Progenitor cell of endocrine pancreas (in vitro differentiated cells): ENCODE measurements at regions not wholly inside any gene's neighbourhood (a gene's known extent, or its start where the extent isn't known, plus 50 kb on each side); places are given as distances from the start of the nearest gene placed in this dataset.

Experiments
- DNase-seq: peaks from one replicate; pipeline ENCODE4 v3.0.0; 2021; ENCODE audit warnings: low spot score; ENCODE audit not compliant: unreplicated experiment
- H3K27ac Mint-ChIP-seq: 2 replicates; pipeline ENCODE4 v1.8.0; 2021; ENCODE audit warnings: mild to moderate bottlenecking, moderate library complexity, mixed read lengths
- H3K27me3 Mint-ChIP-seq: 2 replicates; pipeline ENCODE4 v1.8.0; 2021; ENCODE audit warnings: mixed read lengths
- H3K36me3 Mint-ChIP-seq: 2 replicates; pipeline ENCODE4 v1.8.0; 2022; ENCODE audit warnings: mixed read lengths; ENCODE audit not compliant: insufficient read depth
- H3K4me1 Mint-ChIP-seq: 2 replicates; pipeline ENCODE4 v1.8.0; 2021; ENCODE audit warnings: low read depth, mixed read lengths
- H3K4me3 Mint-ChIP-seq: 2 replicates; pipeline ENCODE4 v1.8.0; 2021; ENCODE audit warnings: low read depth, mild to moderate bottlenecking, moderate library complexity, mixed read lengths
- H3K9me3 Mint-ChIP-seq: 2 replicates; pipeline ENCODE4 v1.8.0; 2021; ENCODE audit warnings: low read depth, mixed read lengths
- TF ChIP-seq, protein P1 (sequence below): fragments of 200-600 bp; sonication (generic); IDR thresholded peaks from one replicate; pipeline ENCODE4 v1.5.0; 2021; ENCODE audit warnings: antibody characterized with exemption, mild to moderate bottlenecking; ENCODE audit not compliant: unreplicated experiment

DNA sequence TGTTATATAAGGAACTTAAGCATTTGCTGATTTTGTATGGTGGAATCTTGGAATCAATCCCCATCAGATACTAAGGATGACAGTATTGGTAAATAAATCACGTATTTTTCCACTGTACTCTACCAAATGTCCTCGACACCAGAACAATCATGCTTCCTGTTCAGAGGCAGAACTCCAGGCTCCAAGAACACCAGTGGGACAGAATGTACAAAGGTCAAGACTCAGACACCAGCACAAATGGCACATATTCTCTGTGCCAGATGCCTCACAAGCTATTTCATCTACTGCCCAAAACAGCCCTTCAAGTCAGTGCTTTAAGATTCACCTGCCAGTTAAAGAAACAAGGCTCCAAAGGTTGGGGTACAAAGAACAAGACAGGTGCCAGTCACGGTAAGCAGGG lies 420.5 kb downstream of the STK39 start:
- no peak for DNase-seq
- H3K36me3 Mint-ChIP-seq: peaks cover 33% of the 10 kb centered on the region
- H3K27ac Mint-ChIP-seq: no peak overlapping the region
- TF ChIP-seq, protein P1, sequence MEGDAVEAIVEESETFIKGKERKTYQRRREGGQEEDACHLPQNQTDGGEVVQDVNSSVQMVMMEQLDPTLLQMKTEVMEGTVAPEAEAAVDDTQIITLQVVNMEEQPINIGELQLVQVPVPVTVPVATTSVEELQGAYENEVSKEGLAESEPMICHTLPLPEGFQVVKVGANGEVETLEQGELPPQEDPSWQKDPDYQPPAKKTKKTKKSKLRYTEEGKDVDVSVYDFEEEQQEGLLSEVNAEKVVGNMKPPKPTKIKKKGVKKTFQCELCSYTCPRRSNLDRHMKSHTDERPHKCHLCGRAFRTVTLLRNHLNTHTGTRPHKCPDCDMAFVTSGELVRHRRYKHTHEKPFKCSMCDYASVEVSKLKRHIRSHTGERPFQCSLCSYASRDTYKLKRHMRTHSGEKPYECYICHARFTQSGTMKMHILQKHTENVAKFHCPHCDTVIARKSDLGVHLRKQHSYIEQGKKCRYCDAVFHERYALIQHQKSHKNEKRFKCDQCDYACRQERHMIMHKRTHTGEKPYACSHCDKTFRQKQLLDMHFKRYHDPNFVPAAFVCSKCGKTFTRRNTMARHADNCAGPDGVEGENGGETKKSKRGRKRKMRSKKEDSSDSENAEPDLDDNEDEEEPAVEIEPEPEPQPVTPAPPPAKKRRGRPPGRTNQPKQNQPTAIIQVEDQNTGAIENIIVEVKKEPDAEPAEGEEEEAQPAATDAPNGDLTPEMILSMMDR: no peak
- peaks cover 4% of the 10 kb centered on the region for H3K4me1 Mint-ChIP-seq
- H3K9me3 Mint-ChIP-seq: no peaks in the 10 kb centered on the region
- no peaks in the 10 kb centered on the region for H3K27me3 Mint-ChIP-seq
- no peak overlapping the region for H3K4me3 Mint-ChIP-seq

DNA sequence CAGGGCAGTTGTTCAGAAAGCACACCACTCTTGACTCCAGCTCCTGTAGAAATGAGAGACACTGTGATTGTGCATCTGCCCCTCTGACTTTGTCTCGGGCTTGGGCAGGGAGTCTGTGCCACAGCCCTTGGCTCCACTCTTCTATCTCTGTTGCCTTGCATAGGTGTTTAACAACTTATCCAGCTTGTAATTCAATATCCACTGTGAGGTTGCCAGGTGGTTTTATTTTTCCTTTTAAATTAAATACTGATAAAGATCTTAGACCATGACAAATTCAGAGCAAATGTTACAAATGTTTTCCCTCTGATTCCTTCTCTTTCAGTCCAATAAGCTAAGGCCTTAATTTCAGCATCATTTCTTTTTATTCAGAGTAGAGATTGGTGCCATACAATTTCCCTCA lies 421.7 kb downstream of the STK39 start:
- no peak overlapping the region for H3K27ac Mint-ChIP-seq
- H3K4me1 Mint-ChIP-seq: peaks cover 4% of the 10 kb centered on the region
- TF ChIP-seq, protein P1: no peak
- H3K4me3 Mint-ChIP-seq: no peak overlapping the region
- no peaks in the 10 kb centered on the region for H3K9me3 Mint-ChIP-seq
- H3K36me3 Mint-ChIP-seq: peaks cover 26% of the 10 kb centered on the region
- no peak for DNase-seq
- no peaks in the 10 kb centered on the region for H3K27me3 Mint-ChIP-seq

DNA sequence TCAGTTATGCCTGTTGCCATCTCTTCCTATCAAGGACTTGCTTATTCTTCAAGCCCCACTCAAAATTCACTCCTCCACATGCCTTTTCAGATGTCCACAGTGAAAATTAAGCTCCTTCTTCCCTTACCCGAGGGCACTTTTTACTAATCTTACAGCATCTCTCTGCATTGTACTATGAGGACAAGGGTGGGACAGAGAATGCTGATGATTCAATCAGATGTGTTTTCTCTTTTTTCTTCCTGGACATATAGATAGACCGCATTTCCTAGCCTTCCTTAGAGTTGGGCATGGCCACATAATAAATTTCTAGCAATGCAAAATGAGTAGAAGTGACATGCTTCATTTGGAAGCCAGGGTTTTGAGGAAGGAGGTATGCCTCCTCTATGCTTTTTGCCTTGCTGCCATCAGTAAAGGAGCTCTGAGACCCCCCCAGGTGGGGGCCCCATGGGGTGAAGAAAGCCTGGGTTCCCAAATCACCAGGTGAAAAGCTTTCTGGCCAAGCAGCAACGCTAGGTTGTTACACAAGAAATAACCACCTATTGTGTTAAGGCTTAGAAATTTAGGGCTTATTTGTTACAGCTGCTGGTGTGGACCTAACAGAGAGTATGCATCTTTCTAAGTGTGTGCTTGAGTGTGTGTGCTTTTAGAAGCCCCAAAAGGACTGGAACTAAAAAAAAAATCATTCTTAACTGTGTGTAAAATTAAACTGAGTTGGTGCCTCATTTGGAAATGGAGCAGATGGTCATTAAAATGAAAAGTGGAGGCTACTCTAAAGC lies 424.5 kb downstream of the STK39 start:
- Mint-ChIP-seq H3K27ac (no peak overlapping the region), H3K27me3 (no peaks in the 10 kb centered on the region), H3K36me3 (peaks cover 24% of the 10 kb centered on the region), H3K4me1 (no peaks in the 10 kb centered on the region), H3K4me3 (no peak overlapping the region), H3K9me3 (no peaks in the 10 kb centered on the region)
- no peak for DNase-seq
- TF ChIP-seq, protein P1: no peak

DNA sequence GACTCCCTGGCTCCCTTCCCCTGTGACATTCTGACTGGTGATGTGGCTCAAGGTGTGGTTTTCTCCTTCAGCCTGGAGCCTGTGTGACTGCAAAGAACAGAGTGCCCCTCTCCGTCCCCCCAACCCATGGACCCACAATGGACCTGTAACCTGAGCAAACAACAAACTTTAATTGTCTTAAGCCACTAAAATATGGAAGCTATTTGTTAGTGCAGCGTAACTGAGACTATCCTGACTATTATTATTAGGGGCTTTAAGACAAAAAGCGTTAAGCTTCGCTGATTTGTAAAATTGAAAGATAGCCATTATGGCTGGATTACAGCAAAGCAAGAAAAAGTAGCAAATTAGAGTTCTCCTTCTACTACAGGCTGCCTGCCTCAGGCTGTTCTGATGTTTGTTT lies 426.9 kb downstream of the STK39 start:
- Mint-ChIP-seq H3K27ac (no peak overlapping the region), H3K9me3 (no peaks in the 10 kb centered on the region), H3K27me3 (no peaks in the 10 kb centered on the region), H3K4me1 (peaks cover 18% of the 10 kb centered on the region), H3K4me3 (no peak overlapping the region), H3K36me3 (peaks cover 19% of the 10 kb centered on the region)
- no peak for DNase-seq
- TF ChIP-seq, protein P1: no peak

DNA sequence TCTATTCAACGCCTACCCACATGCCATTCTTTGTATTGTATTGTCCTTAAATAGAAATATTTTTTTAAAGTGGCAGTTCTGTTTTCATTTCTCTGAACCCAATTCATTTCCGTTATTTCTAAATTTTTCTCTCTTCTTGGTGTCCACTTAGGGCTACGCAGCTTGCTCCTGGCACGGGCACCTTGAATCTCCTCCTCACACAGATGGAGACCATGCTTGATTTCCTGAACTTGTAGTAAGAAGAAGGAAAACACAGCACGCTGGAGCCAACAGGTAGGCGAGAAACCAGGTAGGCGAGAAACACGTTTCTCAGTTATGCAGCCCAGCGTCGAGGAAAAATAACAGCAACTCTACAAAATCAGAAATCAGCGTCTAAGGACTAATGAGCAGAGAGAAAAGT lies 428.9 kb downstream of the STK39 start:
- TF ChIP-seq, protein P1: no peak
- no peak for DNase-seq
- Mint-ChIP-seq H3K27me3 (no peaks in the 10 kb centered on the region), H3K27ac (no peak overlapping the region), H3K36me3 (peaks cover 14% of the 10 kb centered on the region), H3K4me3 (no peak overlapping the region), H3K9me3 (no peaks in the 10 kb centered on the region), H3K4me1 (peaks cover 27% of the 10 kb centered on the region)
